ENCODE measurements at regions not wholly inside any gene's neighbourhood (a gene's known extent, or its start where the extent isn't known, plus 50 kb on each side); places are given as distances from the start of the nearest gene placed in this dataset.

DNA sequence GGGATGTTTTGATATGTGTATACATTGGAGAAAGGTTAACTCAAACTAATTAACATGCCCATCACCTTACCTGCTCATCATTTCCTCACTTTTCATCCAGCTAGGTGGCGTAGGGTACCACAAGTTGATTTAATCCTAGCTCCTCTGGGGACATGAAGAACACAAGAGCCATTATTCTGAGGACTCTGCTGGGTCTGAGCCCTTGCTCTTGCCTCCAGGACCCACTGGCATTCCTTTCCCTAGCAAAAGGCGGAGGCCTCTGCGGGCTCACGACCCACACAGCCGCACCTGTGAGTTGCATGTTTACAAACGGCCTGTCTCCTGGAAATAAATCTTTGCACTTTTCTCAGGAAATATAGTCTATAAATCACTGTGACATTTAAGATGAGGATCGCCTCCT lies 871.9 kb downstream of the TBC1D22A start:
- Histone ChIP-seq H3K27ac (ENCODE audit: extremely low read depth, low read depth, low read length) (no peak overlapping the region), H3K4me3 (ENCODE audit: low read depth, low read length) (no peak overlapping the region), H3K36me3 (ENCODE audit: control insufficient read depth in 2 of 2, insufficient read depth in 1 of 2, low read length in 2 of 2) (no peaks in the 10 kb centered on the region), H3K9me3 (ENCODE audit: control insufficient read depth, insufficient read depth, low read depth, low read length) (no peaks in the 10 kb centered on the region; the same call in 1 of the 2 replicates), H3K4me1 (ENCODE audit: control insufficient read depth, insufficient read depth, low read length) (no peaks in the 10 kb centered on the region)
- ChIA-PET CTCF (no interaction called here), POLR2A (no interaction called here)
- no peak for TF ChIP-seq ZNF768 (tag by site-specific recombination; IDR thresholded peaks at IDR 0.05)
- TF ChIP-seq ZNF335 (tag by site-specific recombination; conservative IDR thresholded peaks at IDR 0.05), result no peak
- no peak for TF ChIP-seq GLI4 (tag by site-specific recombination; IDR thresholded peaks at IDR 0.05)
- TF ChIP-seq, protein P1, sequence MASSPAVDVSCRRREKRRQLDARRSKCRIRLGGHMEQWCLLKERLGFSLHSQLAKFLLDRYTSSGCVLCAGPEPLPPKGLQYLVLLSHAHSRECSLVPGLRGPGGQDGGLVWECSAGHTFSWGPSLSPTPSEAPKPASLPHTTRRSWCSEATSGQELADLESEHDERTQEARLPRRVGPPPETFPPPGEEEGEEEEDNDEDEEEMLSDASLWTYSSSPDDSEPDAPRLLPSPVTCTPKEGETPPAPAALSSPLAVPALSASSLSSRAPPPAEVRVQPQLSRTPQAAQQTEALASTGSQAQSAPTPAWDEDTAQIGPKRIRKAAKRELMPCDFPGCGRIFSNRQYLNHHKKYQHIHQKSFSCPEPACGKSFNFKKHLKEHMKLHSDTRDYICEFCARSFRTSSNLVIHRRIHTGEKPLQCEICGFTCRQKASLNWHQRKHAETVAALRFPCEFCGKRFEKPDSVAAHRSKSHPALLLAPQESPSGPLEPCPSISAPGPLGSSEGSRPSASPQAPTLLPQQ (tag by site-specific recombination; IDR thresholded peaks at IDR 0.05), result no peak
- TF ChIP-seq, protein P2, sequence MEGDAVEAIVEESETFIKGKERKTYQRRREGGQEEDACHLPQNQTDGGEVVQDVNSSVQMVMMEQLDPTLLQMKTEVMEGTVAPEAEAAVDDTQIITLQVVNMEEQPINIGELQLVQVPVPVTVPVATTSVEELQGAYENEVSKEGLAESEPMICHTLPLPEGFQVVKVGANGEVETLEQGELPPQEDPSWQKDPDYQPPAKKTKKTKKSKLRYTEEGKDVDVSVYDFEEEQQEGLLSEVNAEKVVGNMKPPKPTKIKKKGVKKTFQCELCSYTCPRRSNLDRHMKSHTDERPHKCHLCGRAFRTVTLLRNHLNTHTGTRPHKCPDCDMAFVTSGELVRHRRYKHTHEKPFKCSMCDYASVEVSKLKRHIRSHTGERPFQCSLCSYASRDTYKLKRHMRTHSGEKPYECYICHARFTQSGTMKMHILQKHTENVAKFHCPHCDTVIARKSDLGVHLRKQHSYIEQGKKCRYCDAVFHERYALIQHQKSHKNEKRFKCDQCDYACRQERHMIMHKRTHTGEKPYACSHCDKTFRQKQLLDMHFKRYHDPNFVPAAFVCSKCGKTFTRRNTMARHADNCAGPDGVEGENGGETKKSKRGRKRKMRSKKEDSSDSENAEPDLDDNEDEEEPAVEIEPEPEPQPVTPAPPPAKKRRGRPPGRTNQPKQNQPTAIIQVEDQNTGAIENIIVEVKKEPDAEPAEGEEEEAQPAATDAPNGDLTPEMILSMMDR (tag by site-specific recombination; IDR thresholded peaks at IDR 0.05), result no peak
- TF ChIP-seq ZNF600 (tag by site-specific recombination; IDR thresholded peaks at IDR 0.05), result no peak
- TF ChIP-seq ZBTB1 (tag by site-specific recombination; IDR thresholded peaks at IDR 0.05), result no peak
- TF ChIP-seq ZNF121 (tag by site-specific recombination; IDR thresholded peaks at IDR 0.05), result no peak
- no peak for TF ChIP-seq ZNF777 (tag by site-specific recombination; IDR thresholded peaks at IDR 0.05; ENCODE audit: borderline replicate concordance)
- no peak for TF ChIP-seq KLF16 (tag by site-specific recombination; IDR thresholded peaks at IDR 0.05)
- no peak for TF ChIP-seq ZBTB17 (tag by site-specific recombination; IDR thresholded peaks at IDR 0.05)
- no peak for TF ChIP-seq MEIS1 (CRISPR knock-in tag; IDR thresholded peaks at IDR 0.05; ENCODE audit: borderline replicate concordance)
- TF ChIP-seq ZNF561 (tag by site-specific recombination; IDR thresholded peaks at IDR 0.05; ENCODE audit: borderline replicate concordance), result no peak
- no peak for TF ChIP-seq ZNF670 (tag by site-specific recombination; IDR thresholded peaks at IDR 0.05; ENCODE audit: low read depth)
- TF ChIP-seq, protein P3, sequence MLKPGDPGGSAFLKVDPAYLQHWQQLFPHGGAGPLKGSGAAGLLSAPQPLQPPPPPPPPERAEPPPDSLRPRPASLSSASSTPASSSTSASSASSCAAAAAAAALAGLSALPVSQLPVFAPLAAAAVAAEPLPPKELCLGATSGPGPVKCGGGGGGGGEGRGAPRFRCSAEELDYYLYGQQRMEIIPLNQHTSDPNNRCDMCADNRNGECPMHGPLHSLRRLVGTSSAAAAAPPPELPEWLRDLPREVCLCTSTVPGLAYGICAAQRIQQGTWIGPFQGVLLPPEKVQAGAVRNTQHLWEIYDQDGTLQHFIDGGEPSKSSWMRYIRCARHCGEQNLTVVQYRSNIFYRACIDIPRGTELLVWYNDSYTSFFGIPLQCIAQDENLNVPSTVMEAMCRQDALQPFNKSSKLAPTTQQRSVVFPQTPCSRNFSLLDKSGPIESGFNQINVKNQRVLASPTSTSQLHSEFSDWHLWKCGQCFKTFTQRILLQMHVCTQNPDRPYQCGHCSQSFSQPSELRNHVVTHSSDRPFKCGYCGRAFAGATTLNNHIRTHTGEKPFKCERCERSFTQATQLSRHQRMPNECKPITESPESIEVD (tag by site-specific recombination; IDR thresholded peaks at IDR 0.05), result no peak
- no peak for TF ChIP-seq ZNF394 (tag by site-specific recombination; IDR thresholded peaks at IDR 0.05; ENCODE audit: borderline replicate concordance)
- TF ChIP-seq, protein P4, sequence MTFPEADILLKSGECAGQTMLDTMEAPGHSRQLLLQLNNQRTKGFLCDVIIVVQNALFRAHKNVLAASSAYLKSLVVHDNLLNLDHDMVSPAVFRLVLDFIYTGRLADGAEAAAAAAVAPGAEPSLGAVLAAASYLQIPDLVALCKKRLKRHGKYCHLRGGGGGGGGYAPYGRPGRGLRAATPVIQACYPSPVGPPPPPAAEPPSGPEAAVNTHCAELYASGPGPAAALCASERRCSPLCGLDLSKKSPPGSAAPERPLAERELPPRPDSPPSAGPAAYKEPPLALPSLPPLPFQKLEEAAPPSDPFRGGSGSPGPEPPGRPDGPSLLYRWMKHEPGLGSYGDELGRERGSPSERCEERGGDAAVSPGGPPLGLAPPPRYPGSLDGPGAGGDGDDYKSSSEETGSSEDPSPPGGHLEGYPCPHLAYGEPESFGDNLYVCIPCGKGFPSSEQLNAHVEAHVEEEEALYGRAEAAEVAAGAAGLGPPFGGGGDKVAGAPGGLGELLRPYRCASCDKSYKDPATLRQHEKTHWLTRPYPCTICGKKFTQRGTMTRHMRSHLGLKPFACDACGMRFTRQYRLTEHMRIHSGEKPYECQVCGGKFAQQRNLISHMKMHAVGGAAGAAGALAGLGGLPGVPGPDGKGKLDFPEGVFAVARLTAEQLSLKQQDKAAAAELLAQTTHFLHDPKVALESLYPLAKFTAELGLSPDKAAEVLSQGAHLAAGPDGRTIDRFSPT (tag by site-specific recombination; IDR thresholded peaks at IDR 0.05), result no peak
- no peak for TF ChIP-seq ZNF677 (tag by site-specific recombination; IDR thresholded peaks at IDR 0.05)

DNA sequence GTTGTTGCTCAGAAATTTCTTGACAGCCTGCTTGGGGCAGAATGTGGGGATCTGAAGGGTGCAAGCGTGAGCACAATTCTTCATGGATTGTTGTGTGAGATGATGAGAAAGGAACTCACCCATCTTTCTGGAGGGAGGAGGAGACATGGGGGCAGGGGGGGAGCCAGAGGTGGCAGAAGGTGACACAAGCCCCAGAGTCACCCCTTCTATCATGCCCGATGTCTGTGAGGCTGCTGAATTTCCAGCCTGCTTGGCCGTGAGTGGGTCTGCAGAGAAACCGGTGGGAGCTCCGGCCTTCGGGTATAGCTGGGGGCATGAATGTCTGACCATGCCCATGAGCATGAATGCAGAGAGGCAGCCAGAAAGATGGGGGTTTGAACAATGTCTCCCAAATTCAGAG lies 870.7 kb downstream of the TBC1D22A start:
- TF ChIP-seq ZNF792 (tag by site-specific recombination; IDR thresholded peaks at IDR 0.05) (no peak), ZNF560 (tag by site-specific recombination; IDR thresholded peaks at IDR 0.05; ENCODE audit: borderline replicate concordance) (no peak), ZNF48 (tag by site-specific recombination; IDR thresholded peaks at IDR 0.05) (no peak), ZNF677 (tag by site-specific recombination; IDR thresholded peaks at IDR 0.05) (no peak), ZNF214 (tag by site-specific recombination; IDR thresholded peaks at IDR 0.05; ENCODE audit: borderline replicate concordance) (no peak), REPIN1 (tag by site-specific recombination; IDR thresholded peaks at IDR 0.05; ENCODE audit: low read depth) (no peak), ZNF10 (tag by site-specific recombination; IDR thresholded peaks at IDR 0.05) (no peak)
- TF ChIP-seq, protein P5, sequence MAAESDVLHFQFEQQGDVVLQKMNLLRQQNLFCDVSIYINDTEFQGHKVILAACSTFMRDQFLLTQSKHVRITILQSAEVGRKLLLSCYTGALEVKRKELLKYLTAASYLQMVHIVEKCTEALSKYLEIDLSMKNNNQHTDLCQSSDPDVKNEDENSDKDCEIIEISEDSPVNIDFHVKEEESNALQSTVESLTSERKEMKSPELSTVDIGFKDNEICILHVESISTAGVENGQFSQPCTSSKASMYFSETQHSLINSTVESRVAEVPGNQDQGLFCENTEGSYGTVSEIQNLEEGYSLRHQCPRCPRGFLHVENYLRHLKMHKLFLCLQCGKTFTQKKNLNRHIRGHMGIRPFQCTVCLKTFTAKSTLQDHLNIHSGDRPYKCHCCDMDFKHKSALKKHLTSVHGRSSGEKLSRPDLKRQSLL (tag by site-specific recombination; IDR thresholded peaks at IDR 0.05), result no peak

More for the DNA sequence above, 870.7 kb downstream of the TBC1D22A start:
- Histone ChIP-seq H3K27ac (ENCODE audit: extremely low read depth, low read depth, low read length) (no peak overlapping the region), H3K36me3 (ENCODE audit: control insufficient read depth in 2 of 2, insufficient read depth in 1 of 2, low read length in 2 of 2) (no peaks in the 10 kb centered on the region), H3K9me3 (ENCODE audit: control insufficient read depth, insufficient read depth, low read depth, low read length) (no peaks in the 10 kb centered on the region; the same call in 1 of the 2 replicates), H3K4me3 (ENCODE audit: low read depth, low read length) (no peak overlapping the region), H3K4me1 (ENCODE audit: control insufficient read depth, insufficient read depth, low read length) (no peaks in the 10 kb centered on the region)
- ChIA-PET CTCF (no interaction called here), POLR2A (no interaction called here)
